ENCODE measurements at regions not wholly inside any gene's neighbourhood (a gene's known extent, or its start where the extent isn't known, plus 50 kb on each side); places are given as distances from the start of the nearest gene placed in this dataset.

GRCh38 chrX:39897741-39898097, 200.0 kb downstream of the BCOR start:
- Histone ChIP-seq H3K9me3 (ENCODE audit: low read length) (no peaks in the 10 kb centered on the region), H3K79me2 (ENCODE audit: low read length) (no peaks in the 10 kb centered on the region), H3K27me3 (ENCODE audit: low read length) (no peaks in the 10 kb centered on the region), H3K27ac (ENCODE audit: low read length) (peak overlapping the region; percentile 90), H3K9me2 (replicated peaks; ENCODE audit: low read length) (no peaks in the 10 kb centered on the region), H3F3A (ENCODE audit: low read length, unreplicated experiment) (no peaks in the 10 kb centered on the region), H4K20me1 (ENCODE audit: low read length) (no peaks in the 10 kb centered on the region), H3K4me3 (ENCODE audit: low read length) (peak overlapping the region; percentile 55; the same call in 1 of the 2 replicates), H3K4me2 (ENCODE audit: low read length) (peak overlapping the region; percentile 86), H3K4me1 (ENCODE audit: insufficient read depth, low read length) (peaks cover 52% of the 10 kb centered on the region), H2AFZ (ENCODE audit: low read length) (no peak overlapping the region), H3K9ac (ENCODE audit: low read length) (peak overlapping the region; percentile 53), H3K36me3 (ENCODE audit: low read depth, low read length) (no peaks in the 10 kb centered on the region)
- DNase-seq: peak; percentile 41
- intact Hi-C loops (cut with micrococcal nuclease): loop anchor here (2.0 to 10.0 kb wide), 5 partner anchors 85 to 277 kb away; partner anchors contain the start of gene BCOR
- no peak for TF ChIP-seq EZH2 (IDR thresholded peaks at IDR 0.05; ENCODE audit: low read length, unreplicated experiment)
- TF ChIP-seq, protein P1, sequence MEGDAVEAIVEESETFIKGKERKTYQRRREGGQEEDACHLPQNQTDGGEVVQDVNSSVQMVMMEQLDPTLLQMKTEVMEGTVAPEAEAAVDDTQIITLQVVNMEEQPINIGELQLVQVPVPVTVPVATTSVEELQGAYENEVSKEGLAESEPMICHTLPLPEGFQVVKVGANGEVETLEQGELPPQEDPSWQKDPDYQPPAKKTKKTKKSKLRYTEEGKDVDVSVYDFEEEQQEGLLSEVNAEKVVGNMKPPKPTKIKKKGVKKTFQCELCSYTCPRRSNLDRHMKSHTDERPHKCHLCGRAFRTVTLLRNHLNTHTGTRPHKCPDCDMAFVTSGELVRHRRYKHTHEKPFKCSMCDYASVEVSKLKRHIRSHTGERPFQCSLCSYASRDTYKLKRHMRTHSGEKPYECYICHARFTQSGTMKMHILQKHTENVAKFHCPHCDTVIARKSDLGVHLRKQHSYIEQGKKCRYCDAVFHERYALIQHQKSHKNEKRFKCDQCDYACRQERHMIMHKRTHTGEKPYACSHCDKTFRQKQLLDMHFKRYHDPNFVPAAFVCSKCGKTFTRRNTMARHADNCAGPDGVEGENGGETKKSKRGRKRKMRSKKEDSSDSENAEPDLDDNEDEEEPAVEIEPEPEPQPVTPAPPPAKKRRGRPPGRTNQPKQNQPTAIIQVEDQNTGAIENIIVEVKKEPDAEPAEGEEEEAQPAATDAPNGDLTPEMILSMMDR (conservative IDR thresholded peaks at IDR 0.05; ENCODE audit: low read depth, low read length): no peak
- ChIA-PET POLR2A (ENCODE audit: unreplicated experiment) (no interaction called here), CTCF (interaction anchor here (1.6 kb wide), 1 partner anchor 167 kb away, joined by 6 read pairs; no protein-coding TSS in a partner anchor)
- BruUV-seq (replicated peaks): no TSS peak
- ATAC-seq: peak; percentile 16; the same call in 1 of the 2 replicates

GRCh38 chrX:39898147-39898546, 199.6 kb downstream of the BCOR start:
- H2AFZ ChIP-seq (ENCODE audit: low read length): peak overlapping the region; percentile 36; the same call in 1 of the 2 replicates
- H3K4me1 ChIP-seq (ENCODE audit: insufficient read depth, low read length): peaks cover 56% of the 10 kb centered on the region
- H3K4me3 ChIP-seq (ENCODE audit: low read length): peak overlapping the region; percentile 55; the same call in 1 of the 2 replicates
- ChIA-PET CTCF (interaction anchor here (1.6 kb wide), 1 partner anchor 167 kb away, joined by 6 read pairs; no protein-coding TSS in a partner anchor), POLR2A (ENCODE audit: unreplicated experiment) (interaction anchor here (0.6 kb wide), 2 partner anchors 31 to 145 kb away, joined by 3 to 5 read pairs; no protein-coding TSS in a partner anchor)
- intact Hi-C loops (cut with micrococcal nuclease): loop anchor here (2.0 to 10.0 kb wide), 5 partner anchors 86 to 277 kb away; partner anchors contain the start of gene BCOR
- DNase-seq: peak; percentile 83
- no peaks in the 10 kb centered on the region for H3K36me3 ChIP-seq (ENCODE audit: low read depth, low read length)
- H3K27me3 ChIP-seq (ENCODE audit: low read length): no peaks in the 10 kb centered on the region
- H3K9me2 ChIP-seq (replicated peaks; ENCODE audit: low read length): no peaks in the 10 kb centered on the region
- no peaks in the 10 kb centered on the region for H3K79me2 ChIP-seq (ENCODE audit: low read length)
- peak overlapping the region; percentile 53 for H3K9ac ChIP-seq (ENCODE audit: low read length)
- H3K4me2 ChIP-seq (ENCODE audit: low read length): peak overlapping the region; percentile 86
- no TSS peak for BruUV-seq (replicated peaks)
- H3K27ac ChIP-seq (ENCODE audit: low read length): peak overlapping the region; percentile 90
- no peaks in the 10 kb centered on the region for H3F3A ChIP-seq (ENCODE audit: low read length, unreplicated experiment)
- no peaks in the 10 kb centered on the region for H4K20me1 ChIP-seq (ENCODE audit: low read length)
- TF ChIP-seq EZH2 (IDR thresholded peaks at IDR 0.05; ENCODE audit: low read length, unreplicated experiment) (no peak), EZH2phosphoT487 (IDR thresholded peaks at IDR 0.05; ENCODE audit: borderline replicate concordance, low read length) (no peak)
- TF ChIP-seq, protein P1 (conservative IDR thresholded peaks at IDR 0.05; ENCODE audit: low read depth, low read length): no peak
- no peaks in the 10 kb centered on the region for H3K9me3 ChIP-seq (ENCODE audit: low read length)
- peak; percentile 53 for ATAC-seq

- H3K4me1 ChIP-seq (ENCODE audit: insufficient read depth, low read length): peaks cover 61% of the 10 kb centered on the region
- H3K36me3 ChIP-seq (ENCODE audit: low read depth, low read length): no peaks in the 10 kb centered on the region
- no peaks in the 10 kb centered on the region for H3F3A ChIP-seq (ENCODE audit: low read length, unreplicated experiment)
- no peaks in the 10 kb centered on the region for H3K79me2 ChIP-seq (ENCODE audit: low read length)
- TF ChIP-seq, protein P1 (conservative IDR thresholded peaks at IDR 0.05; ENCODE audit: low read depth, low read length): no peak
- TF ChIP-seq EZH2phosphoT487 (IDR thresholded peaks at IDR 0.05; ENCODE audit: borderline replicate concordance, low read length) (no peak), EZH2 (IDR thresholded peaks at IDR 0.05; ENCODE audit: low read length, unreplicated experiment) (no peak)
- H3K27ac ChIP-seq (ENCODE audit: low read length): peak overlapping the region; percentile 90
- H2AFZ ChIP-seq (ENCODE audit: low read length): no peak overlapping the region
- ChIA-PET POLR2A (ENCODE audit: unreplicated experiment) (no interaction called here), CTCF (no interaction called here)
- DNase-seq (peak; percentile 22), ATAC-seq (no peak)
- no peak overlapping the region for H3K4me3 ChIP-seq (ENCODE audit: low read length)
- H3K9me2 ChIP-seq (replicated peaks; ENCODE audit: low read length): no peaks in the 10 kb centered on the region
- no peaks in the 10 kb centered on the region for H3K9me3 ChIP-seq (ENCODE audit: low read length)
- peak overlapping the region; percentile 29; the same call in 1 of the 2 replicates for H3K9ac ChIP-seq (ENCODE audit: low read length)
- H3K27me3 ChIP-seq (ENCODE audit: low read length): no peaks in the 10 kb centered on the region
- no peaks in the 10 kb centered on the region for H4K20me1 ChIP-seq (ENCODE audit: low read length)
- BruUV-seq (replicated peaks): no TSS peak
- H3K4me2 ChIP-seq (ENCODE audit: low read length): peak overlapping the region; percentile 86
- intact Hi-C loops (cut with micrococcal nuclease): loop anchor here (2.0 to 10.0 kb wide), 5 partner anchors 87 to 276 kb away; partner anchors contain the start of gene BCOR
Observed at GRCh38 chrX:39899059-39899458, 198.7 kb downstream of the BCOR start.
